MM.1S (cell line): ENCODE measurements at regions not wholly inside any gene's neighbourhood (a gene's known extent, or its start where the extent isn't known, plus 50 kb on each side); places are given as distances from the start of the nearest gene placed in this dataset.

Source experiments
- EZH2 ChIP-seq: fragments of 300-600 bp; sonication (generic); optimal IDR thresholded peaks from 2 replicates; pipeline ENCODE3; 2017; ENCODE audit warnings: low read depth, mild to moderate bottlenecking, antibody characterized with exemption, low read length, mixed read lengths
- EZH2phosphoT487 ChIP-seq: fragments of 300-600 bp; sonication (generic); IDR thresholded peaks from 2 replicates; pipeline ENCODE4 v1.6.1; 2018; ENCODE audit warnings: antibody characterized with exemption, low read length
- TF ChIP-seq, protein P1 (sequence below): fragments of 300-600 bp; sonication (generic); IDR thresholded peaks from 2 replicates; pipeline ENCODE4 v1.5.1; 2016; ENCODE audit warnings: antibody characterized with exemption, low read length, mixed read lengths

- TF ChIP-seq, protein P1, sequence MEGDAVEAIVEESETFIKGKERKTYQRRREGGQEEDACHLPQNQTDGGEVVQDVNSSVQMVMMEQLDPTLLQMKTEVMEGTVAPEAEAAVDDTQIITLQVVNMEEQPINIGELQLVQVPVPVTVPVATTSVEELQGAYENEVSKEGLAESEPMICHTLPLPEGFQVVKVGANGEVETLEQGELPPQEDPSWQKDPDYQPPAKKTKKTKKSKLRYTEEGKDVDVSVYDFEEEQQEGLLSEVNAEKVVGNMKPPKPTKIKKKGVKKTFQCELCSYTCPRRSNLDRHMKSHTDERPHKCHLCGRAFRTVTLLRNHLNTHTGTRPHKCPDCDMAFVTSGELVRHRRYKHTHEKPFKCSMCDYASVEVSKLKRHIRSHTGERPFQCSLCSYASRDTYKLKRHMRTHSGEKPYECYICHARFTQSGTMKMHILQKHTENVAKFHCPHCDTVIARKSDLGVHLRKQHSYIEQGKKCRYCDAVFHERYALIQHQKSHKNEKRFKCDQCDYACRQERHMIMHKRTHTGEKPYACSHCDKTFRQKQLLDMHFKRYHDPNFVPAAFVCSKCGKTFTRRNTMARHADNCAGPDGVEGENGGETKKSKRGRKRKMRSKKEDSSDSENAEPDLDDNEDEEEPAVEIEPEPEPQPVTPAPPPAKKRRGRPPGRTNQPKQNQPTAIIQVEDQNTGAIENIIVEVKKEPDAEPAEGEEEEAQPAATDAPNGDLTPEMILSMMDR, result no peak
- TF ChIP-seq EZH2 (no peak), EZH2phosphoT487 (no peak)
These were observed 359.9 kb downstream of the ETS1 start for GRCh38 chr11:128227466-128227865.
